Fibroblast of pulmonary artery (primary cell): ENCODE measurements at regions not wholly inside any gene's neighbourhood (a gene's known extent, or its start where the extent isn't known, plus 50 kb on each side); places are given as distances from the start of the nearest gene placed in this dataset.

Experiments
- DNase-seq: peaks from one replicate; pipeline ENCODE4 v3.0.0-alpha.2; 2010; ENCODE audit warnings: low read depth
- H3K4me3 ChIP-seq: replicated peaks from 2 replicates; pipeline ENCODE4 v1.5.1; 2011; ENCODE audit warnings: low read depth, mild to moderate bottlenecking, control low read depth, low read length, moderate library complexity
- TF ChIP-seq, protein P1 (sequence below): IDR thresholded peaks from 2 replicates; pipeline ENCODE4 v1.5.1; 2011; ENCODE audit warnings: mild to moderate bottlenecking, control low read depth, low read length, inconsistent platforms; ENCODE audit errors: missing control alignments

DNA sequence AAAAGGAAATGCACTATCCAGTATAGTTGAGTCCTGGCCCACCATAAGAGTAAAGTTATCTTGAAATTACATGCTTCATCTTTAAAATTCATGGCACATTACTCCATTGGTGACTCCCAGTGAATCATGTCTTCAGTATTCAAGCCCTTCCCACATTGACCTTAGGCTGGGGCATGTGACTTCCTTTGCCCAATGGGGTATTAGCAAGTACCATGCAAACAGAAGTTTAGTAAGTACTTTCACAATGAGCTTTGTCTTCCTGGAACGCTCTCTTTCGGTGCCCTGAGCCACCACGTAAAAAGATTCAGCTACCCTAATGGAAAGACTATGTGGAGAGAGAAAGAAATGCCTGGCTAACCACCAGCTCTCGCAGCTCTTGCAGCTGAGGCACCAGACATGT lies 235.4 kb downstream of the HNRNPD start:
- DNase-seq: no peak
- TF ChIP-seq, protein P1, sequence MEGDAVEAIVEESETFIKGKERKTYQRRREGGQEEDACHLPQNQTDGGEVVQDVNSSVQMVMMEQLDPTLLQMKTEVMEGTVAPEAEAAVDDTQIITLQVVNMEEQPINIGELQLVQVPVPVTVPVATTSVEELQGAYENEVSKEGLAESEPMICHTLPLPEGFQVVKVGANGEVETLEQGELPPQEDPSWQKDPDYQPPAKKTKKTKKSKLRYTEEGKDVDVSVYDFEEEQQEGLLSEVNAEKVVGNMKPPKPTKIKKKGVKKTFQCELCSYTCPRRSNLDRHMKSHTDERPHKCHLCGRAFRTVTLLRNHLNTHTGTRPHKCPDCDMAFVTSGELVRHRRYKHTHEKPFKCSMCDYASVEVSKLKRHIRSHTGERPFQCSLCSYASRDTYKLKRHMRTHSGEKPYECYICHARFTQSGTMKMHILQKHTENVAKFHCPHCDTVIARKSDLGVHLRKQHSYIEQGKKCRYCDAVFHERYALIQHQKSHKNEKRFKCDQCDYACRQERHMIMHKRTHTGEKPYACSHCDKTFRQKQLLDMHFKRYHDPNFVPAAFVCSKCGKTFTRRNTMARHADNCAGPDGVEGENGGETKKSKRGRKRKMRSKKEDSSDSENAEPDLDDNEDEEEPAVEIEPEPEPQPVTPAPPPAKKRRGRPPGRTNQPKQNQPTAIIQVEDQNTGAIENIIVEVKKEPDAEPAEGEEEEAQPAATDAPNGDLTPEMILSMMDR: no peak
- H3K4me3 ChIP-seq: no peak overlapping the region

DNA sequence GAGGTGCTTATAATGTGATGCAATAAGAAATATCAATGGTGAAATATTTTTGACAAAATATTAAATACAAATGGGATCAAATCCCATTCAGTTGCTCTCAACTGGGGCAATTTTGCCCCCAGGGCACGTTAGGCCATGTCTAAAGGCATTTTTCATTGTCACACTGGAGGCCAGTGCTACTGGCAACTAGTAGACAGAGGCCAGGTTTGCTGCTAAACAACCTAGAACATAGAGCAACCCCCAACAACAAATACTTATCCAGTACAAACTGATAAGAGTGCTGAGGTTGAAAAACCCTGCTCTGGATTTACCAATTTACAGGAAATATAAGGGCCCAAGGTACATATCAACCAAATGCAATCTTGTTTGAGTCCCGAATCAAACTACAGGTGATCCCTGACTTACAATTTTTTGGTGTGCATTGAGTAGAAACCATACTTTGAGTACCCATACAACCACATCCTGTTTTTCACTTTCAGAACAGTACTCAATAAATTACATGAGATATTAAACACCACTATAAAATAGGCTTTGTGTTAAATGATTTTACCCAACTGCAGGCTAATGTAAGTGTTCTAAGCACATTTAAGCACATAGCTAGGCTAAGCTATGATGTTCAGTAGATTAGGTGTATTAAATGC lies 237.5 kb downstream of the HNRNPD start:
- DNase-seq: no peak
- H3K4me3 ChIP-seq: no peak overlapping the region
- TF ChIP-seq, protein P1: no peak

- H3K4me3 ChIP-seq: no peak overlapping the region
- DNase-seq: no peak
- TF ChIP-seq, protein P1: no peak
Measured at GRCh38 chr4:82128355-82128754, 245.4 kb downstream of the HNRNPD start.

- DNase-seq: no peak
- H3K4me3 ChIP-seq: no peak overlapping the region
- TF ChIP-seq, protein P1: no peak
Measured at GRCh38 chr4:82126512-82127040, 247.2 kb downstream of the HNRNPD start.

DNA sequence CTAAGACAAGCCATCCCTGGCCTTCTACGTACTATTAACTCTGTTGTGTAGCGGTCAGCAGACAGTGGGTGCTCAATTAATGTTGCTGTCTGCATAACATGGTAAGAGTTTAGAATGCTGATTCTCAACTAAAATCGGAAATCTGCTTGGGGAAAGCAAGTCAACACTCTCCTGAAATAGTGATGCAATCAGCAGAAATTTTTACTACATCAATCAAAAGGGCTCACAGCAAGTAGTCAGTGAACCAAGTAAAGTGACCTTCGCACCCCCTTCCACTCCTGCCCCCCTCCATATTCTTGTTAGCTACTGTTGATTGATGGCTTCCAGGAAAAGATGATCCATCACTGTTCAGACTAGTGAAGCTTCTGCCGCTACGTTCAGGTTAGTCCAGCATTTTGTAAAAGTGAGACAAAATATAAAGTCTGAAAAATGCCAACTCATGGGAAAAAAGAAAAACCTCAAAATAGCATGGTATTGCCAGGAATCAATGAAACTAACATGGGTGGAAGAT lies 247.9 kb downstream of the HNRNPD start:
- DNase-seq: no peak
- H3K4me3 ChIP-seq: no peak overlapping the region
- TF ChIP-seq, protein P1: no peak

DNA sequence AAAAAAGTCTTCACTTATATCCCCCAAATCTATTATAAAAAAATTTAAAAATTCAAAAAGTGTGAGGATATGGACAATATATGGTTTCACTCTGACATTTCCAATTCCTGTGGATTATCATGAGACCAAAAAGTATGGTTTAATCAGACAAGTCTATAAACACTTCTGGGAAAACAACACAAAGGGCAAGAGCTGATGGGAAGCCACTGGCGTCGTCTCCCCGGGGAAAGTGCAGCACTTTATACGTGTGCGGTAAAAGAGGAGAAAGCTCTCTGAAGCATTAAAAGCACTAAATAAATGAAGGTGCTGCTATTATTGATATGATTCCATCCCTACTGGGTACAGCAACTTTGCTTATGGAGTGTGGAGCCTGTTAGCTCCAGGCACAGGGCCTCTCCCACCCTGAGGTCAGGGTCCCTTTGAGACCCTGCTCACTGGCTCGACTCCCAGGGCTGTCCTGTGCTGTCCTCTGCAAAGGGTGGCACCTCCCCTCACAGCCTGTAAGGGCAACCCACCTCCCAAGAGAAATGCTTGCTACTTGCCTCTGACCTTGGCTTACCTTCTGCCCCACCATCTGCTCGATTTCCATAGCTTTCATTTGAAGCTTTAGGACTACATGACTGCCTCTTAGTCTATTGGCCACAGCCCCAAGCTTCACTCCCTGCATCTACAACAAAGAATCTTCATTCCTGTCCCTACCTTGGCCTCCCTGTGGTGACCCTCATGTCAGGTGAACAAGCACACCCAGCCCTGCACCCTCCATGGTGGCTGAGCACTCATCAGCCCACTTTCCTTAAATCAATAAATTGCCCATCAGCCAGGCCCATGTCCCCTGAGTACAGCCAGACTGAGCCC lies 248.6 kb downstream of the HNRNPD start:
- H3K4me3 ChIP-seq: no peak overlapping the region
- TF ChIP-seq, protein P1: no peak
- no peak for DNase-seq
